ENCODE measurements at regions not wholly inside any gene's neighbourhood (a gene's known extent, or its start where the extent isn't known, plus 50 kb on each side); places are given as distances from the start of the nearest gene placed in this dataset.

DNA sequence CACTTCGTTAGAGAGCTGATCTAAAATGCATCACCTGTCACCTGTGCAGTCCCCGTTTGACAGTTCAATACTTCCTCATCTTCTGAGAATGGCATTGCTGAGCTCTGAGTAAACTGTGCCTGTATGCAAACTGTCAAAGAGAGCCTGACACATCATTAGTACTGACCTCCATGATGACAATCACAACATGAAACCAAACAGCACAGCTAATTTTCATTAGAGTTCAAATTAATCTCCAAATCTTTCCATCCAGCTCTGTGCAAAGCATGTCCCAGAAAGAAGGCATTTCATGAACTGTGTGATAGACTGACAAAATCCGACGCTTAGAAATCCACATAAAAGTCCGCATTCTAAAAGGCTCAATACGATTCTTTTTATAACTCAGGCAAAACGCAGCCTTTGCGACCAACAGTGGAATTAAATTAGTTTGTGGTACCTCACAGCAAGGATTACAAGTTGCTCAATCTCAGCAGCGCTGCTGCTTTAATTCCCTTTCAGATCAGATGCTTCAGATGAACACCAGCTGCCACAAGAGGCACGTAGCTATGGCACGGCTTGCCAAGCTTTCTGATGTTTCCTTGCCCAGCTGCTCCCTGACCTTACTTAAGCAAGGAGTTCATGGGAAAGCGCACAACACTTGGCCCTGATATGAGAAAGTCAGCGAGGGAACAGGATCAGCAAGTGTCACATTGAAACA, 765.5 kb upstream of the PRMT6 start:
- TF ChIP-seq, protein P1, sequence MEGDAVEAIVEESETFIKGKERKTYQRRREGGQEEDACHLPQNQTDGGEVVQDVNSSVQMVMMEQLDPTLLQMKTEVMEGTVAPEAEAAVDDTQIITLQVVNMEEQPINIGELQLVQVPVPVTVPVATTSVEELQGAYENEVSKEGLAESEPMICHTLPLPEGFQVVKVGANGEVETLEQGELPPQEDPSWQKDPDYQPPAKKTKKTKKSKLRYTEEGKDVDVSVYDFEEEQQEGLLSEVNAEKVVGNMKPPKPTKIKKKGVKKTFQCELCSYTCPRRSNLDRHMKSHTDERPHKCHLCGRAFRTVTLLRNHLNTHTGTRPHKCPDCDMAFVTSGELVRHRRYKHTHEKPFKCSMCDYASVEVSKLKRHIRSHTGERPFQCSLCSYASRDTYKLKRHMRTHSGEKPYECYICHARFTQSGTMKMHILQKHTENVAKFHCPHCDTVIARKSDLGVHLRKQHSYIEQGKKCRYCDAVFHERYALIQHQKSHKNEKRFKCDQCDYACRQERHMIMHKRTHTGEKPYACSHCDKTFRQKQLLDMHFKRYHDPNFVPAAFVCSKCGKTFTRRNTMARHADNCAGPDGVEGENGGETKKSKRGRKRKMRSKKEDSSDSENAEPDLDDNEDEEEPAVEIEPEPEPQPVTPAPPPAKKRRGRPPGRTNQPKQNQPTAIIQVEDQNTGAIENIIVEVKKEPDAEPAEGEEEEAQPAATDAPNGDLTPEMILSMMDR (IDR thresholded peaks at IDR 0.05; ENCODE audit: low read depth, low read length) = no peak
- TF ChIP-seq POLR2A (IDR thresholded peaks at IDR 0.05; ENCODE audit: extremely low read depth, insufficient read length) (no peak), MAX (IDR thresholded peaks at IDR 0.05; ENCODE audit: low read depth, low read length) (no peak), MYC (IDR thresholded peaks at IDR 0.05; ENCODE audit: low read depth, low read length) (no peak)
- H3K4me3 ChIP-seq (ENCODE audit: low read depth, low read length) = no peak overlapping the region
- DNase-seq (ENCODE audit: low read depth) = no peak

GRCh38 chr1:106292130-106292529, 764.3 kb upstream of the PRMT6 start:
- TF ChIP-seq MYC (IDR thresholded peaks at IDR 0.05; ENCODE audit: low read depth, low read length) (no peak), POLR2A (IDR thresholded peaks at IDR 0.05; ENCODE audit: extremely low read depth, insufficient read length) (no peak), MAX (IDR thresholded peaks at IDR 0.05; ENCODE audit: low read depth, low read length) (no peak)
- TF ChIP-seq, protein P1 (IDR thresholded peaks at IDR 0.05; ENCODE audit: low read depth, low read length) = no peak
- DNase-seq (ENCODE audit: low read depth) = no peak
- no peak overlapping the region for H3K4me3 ChIP-seq (ENCODE audit: low read depth, low read length)

DNA sequence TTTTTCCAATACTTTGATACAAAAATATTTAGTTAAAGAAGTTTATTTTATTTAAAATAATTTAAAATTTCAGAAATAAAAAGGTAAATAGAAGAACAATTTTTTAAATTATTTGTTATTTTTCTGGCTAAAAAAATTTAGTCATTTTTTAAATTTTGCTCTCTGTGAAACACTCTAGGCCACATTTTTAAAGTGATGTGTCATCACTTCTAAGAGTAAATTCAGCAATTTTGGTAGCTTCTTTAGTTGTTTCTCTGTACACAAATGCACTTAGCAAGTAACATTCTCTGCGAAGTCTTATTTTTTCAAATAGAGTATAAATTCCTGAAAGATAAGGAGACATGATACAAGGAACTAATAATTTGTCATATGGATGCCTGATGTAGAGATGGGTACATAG, 760.0 kb upstream of the PRMT6 start:
- H3K4me3 ChIP-seq (ENCODE audit: low read depth, low read length) = no peak overlapping the region
- DNase-seq (ENCODE audit: low read depth) = no peak
- no peak for TF ChIP-seq POLR2A (IDR thresholded peaks at IDR 0.05; ENCODE audit: extremely low read depth, insufficient read length)
- TF ChIP-seq, protein P1 (IDR thresholded peaks at IDR 0.05; ENCODE audit: low read depth, low read length) = no peak
- no peak for TF ChIP-seq MYC (IDR thresholded peaks at IDR 0.05; ENCODE audit: low read depth, low read length)
- TF ChIP-seq MAX (IDR thresholded peaks at IDR 0.05; ENCODE audit: low read depth, low read length) = no peak

DNA sequence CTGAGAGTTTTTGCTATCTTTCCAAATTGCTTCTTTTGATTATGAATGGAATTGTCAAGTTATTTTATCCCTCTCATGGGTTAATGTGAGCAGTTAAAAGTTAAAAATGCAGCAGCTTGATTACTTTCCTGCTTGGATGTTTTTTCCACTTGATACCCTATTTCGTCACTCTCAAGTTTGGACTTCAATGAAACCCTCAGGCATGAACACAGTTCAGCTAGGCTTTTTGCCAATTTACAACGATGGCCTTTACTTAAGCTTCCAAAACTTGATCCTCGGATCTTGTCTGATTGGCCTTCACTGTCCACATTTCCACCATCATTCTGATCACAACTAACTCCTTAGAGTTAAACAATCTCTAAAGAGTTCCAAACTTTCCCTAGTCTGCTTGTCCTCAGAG, 752.4 kb upstream of the PRMT6 start:
- TF ChIP-seq MAX (IDR thresholded peaks at IDR 0.05; ENCODE audit: low read depth, low read length) (no peak), MYC (IDR thresholded peaks at IDR 0.05; ENCODE audit: low read depth, low read length) (no peak), POLR2A (IDR thresholded peaks at IDR 0.05; ENCODE audit: extremely low read depth, insufficient read length) (no peak)
- TF ChIP-seq, protein P1 (IDR thresholded peaks at IDR 0.05; ENCODE audit: low read depth, low read length) = no peak
- DNase-seq (ENCODE audit: low read depth) = no peak
- H3K4me3 ChIP-seq (ENCODE audit: low read depth, low read length) = no peak overlapping the region

DNA sequence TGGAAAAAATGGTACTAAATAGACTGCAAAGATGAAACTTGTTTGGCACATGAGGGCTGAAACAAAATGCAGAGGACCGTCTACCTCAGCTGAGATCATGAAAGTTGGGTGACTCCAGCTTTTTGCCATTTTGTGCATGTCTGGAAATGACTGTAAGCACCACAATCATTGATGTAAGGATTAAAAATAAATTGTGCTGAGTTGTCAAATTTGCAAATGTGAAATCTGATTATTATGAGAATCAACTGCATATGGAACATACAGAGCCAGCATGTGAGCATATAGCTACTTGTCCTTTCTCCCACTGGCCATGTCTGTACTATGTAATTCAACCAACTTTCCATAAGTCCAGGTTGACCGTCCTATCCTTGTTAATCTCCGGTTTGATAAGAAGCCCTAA, 736.9 kb upstream of the PRMT6 start:
- TF ChIP-seq MYC (IDR thresholded peaks at IDR 0.05; ENCODE audit: low read depth, low read length) = no peak
- TF ChIP-seq MAX (IDR thresholded peaks at IDR 0.05; ENCODE audit: low read depth, low read length) = no peak
- TF ChIP-seq, protein P1 (IDR thresholded peaks at IDR 0.05; ENCODE audit: low read depth, low read length) = no peak
- TF ChIP-seq POLR2A (IDR thresholded peaks at IDR 0.05; ENCODE audit: extremely low read depth, insufficient read length) = no peak
- DNase-seq (ENCODE audit: low read depth) = no peak
- no peak overlapping the region for H3K4me3 ChIP-seq (ENCODE audit: low read depth, low read length)
